ENCODE measurements at regions not wholly inside any gene's neighbourhood (a gene's known extent, or its start where the extent isn't known, plus 50 kb on each side); places are given as distances from the start of the nearest gene placed in this dataset.

DNA sequence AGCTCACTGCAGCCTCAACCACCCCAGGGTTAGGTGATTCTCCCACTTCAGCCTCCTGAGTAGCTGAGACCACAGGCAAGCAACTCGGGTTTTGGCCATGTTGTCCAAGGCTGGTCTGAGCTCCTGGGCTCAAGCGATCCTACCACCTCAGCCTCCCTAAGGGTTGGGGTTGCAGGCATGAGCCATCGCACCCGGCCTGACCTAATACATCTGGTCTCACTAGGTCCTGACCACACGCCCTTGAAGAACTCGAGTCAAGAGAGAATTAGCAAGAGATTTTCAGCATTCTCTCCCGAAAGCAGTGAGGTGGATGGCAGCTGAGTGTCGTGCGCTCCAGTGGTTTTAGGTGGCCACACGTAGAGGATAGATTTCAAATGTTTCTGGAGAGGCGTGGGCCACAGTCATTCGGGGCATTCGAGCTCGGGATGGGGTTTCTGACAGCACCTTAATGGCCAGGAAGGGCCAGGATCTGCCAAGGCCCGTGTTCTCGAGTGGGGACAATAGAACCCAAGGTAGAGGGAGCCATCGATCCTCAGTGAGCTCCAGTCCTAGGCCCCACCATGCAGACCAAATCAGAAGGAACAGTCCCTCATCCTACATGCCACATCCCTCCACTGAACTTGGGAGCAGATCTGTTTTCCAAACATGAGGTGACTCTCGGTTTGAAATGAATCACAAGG is 193.1 kb downstream of the ALG10 start:
- H3K4me1 ChIP-seq: no peaks in the 10 kb centered on the region
- no peaks in the 10 kb centered on the region for H3K9me3 Mint-ChIP-seq (ENCODE audit: unreplicated experiment)
- TF ChIP-seq, protein P1, sequence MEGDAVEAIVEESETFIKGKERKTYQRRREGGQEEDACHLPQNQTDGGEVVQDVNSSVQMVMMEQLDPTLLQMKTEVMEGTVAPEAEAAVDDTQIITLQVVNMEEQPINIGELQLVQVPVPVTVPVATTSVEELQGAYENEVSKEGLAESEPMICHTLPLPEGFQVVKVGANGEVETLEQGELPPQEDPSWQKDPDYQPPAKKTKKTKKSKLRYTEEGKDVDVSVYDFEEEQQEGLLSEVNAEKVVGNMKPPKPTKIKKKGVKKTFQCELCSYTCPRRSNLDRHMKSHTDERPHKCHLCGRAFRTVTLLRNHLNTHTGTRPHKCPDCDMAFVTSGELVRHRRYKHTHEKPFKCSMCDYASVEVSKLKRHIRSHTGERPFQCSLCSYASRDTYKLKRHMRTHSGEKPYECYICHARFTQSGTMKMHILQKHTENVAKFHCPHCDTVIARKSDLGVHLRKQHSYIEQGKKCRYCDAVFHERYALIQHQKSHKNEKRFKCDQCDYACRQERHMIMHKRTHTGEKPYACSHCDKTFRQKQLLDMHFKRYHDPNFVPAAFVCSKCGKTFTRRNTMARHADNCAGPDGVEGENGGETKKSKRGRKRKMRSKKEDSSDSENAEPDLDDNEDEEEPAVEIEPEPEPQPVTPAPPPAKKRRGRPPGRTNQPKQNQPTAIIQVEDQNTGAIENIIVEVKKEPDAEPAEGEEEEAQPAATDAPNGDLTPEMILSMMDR (IDR thresholded peaks at IDR 0.05; ENCODE audit: insufficient read depth in 1 of 2, low read depth in 1 of 2, low read length in 1 of 2, severe bottlenecking in 1 of 2, unreplicated experiment in 1 of 2): no peak
- intact Hi-C loops (cut with micrococcal nuclease; ENCODE audit: unreplicated experiment): no loop called here
- no peak overlapping the region for H3K4me3 ChIP-seq (ENCODE audit: low read depth, low read length)
- no peak for DNase-seq
- H3K36me3 Mint-ChIP-seq (ENCODE audit: insufficient read depth, unreplicated experiment): no peaks in the 10 kb centered on the region
- H3K9me3 ChIP-seq: peaks cover 7% of the 10 kb centered on the region
- peaks cover 12% of the 10 kb centered on the region for H3K27me3 Mint-ChIP-seq (ENCODE audit: insufficient read depth, unreplicated experiment)
- no peaks in the 10 kb centered on the region for H3K4me1 Mint-ChIP-seq (ENCODE audit: low read depth, unreplicated experiment)
- ChIA-PET CTCF (interaction anchor here (1.2 kb wide), 1 partner anchor 93 kb away, joined by 3 read pairs; no protein-coding TSS in a partner anchor), POLR2A (no interaction called here)
- H3K4me3 Mint-ChIP-seq (ENCODE audit: unreplicated experiment): no peak overlapping the region
- H3K27ac Mint-ChIP-seq (ENCODE audit: unreplicated experiment): no peak overlapping the region
- no peaks in the 10 kb centered on the region for H3K27me3 ChIP-seq (replicated peaks; ENCODE audit: control insufficient read depth, insufficient read depth, low read length)
- H3K36me3 ChIP-seq (ENCODE audit: control insufficient read depth, insufficient read depth, low read length): no peaks in the 10 kb centered on the region
- BruUV-seq (replicated peaks): no TSS peak

DNA sequence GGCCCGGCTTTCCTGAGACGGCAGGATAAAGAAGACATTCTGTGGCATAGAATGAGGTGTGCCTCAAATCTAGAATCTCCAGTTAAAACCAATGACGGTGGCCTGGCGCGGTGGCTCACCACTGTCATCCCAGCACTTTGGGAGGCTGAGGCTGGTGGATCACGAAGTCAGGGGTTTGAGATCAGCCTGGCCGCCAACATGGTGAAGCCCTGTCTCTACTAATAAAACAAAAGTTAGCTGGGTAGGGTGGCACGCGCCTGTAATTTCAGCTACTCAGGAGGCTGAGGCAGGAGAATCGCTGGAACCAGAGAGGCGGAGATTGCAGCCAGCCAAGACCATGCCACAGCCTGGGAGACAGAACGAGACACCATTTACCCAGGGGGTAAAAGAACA is 193.6 kb downstream of the ALG10 start:
- H3K36me3 ChIP-seq (ENCODE audit: control insufficient read depth, insufficient read depth, low read length): no peaks in the 10 kb centered on the region
- no peak overlapping the region for H3K4me3 ChIP-seq (ENCODE audit: low read depth, low read length)
- H3K4me3 Mint-ChIP-seq (ENCODE audit: unreplicated experiment): no peak overlapping the region
- H3K9me3 ChIP-seq: peaks cover 2% of the 10 kb centered on the region; the same call in 1 of the 2 replicates
- H3K27me3 ChIP-seq (replicated peaks; ENCODE audit: control insufficient read depth, insufficient read depth, low read length): no peaks in the 10 kb centered on the region
- ChIA-PET CTCF (interaction anchor here (0.6 to 1.2 kb wide), 2 partner anchors 90 to 93 kb away, joined by 3 read pairs; no protein-coding TSS in a partner anchor), POLR2A (no interaction called here)
- no TSS peak for BruUV-seq (replicated peaks)
- peaks cover 12% of the 10 kb centered on the region for H3K27me3 Mint-ChIP-seq (ENCODE audit: insufficient read depth, unreplicated experiment)
- no peak overlapping the region for H3K27ac Mint-ChIP-seq (ENCODE audit: unreplicated experiment)
- no peaks in the 10 kb centered on the region for H3K4me1 Mint-ChIP-seq (ENCODE audit: low read depth, unreplicated experiment)
- intact Hi-C loops (cut with micrococcal nuclease; ENCODE audit: unreplicated experiment): no loop called here
- no peaks in the 10 kb centered on the region for H3K4me1 ChIP-seq
- TF ChIP-seq, protein P1 (IDR thresholded peaks at IDR 0.05; ENCODE audit: insufficient read depth in 1 of 2, low read depth in 1 of 2, low read length in 1 of 2, severe bottlenecking in 1 of 2, unreplicated experiment in 1 of 2): no peak
- no peaks in the 10 kb centered on the region for H3K9me3 Mint-ChIP-seq (ENCODE audit: unreplicated experiment)
- no peak for DNase-seq
- no peaks in the 10 kb centered on the region for H3K36me3 Mint-ChIP-seq (ENCODE audit: insufficient read depth, unreplicated experiment)

DNA sequence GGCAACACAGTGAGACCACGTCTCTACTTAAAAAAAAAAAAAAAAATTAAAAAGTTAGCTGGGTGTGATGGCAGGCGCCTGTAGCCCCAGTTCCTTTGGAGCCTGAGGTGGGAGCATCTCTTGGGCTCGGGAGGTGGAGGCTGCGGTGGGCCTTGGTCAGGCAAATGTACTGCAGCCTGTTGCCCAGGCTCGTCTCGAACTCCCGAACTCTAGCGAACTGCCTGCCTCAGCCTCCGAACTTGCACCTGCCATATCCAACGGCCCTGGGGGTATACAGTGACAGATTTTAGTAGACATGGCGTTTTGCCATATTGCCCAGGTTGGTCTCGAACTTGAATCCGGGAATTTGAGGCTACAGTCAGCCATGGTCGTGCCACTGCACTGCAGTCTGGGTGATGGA is 195.4 kb downstream of the ALG10 start:
- no peaks in the 10 kb centered on the region for H3K9me3 ChIP-seq
- POLR2A ChIA-PET: no interaction called here
- BruUV-seq (replicated peaks): no TSS peak
- no peaks in the 10 kb centered on the region; the same call in 1 of the 2 replicates for H3K27me3 ChIP-seq (replicated peaks; ENCODE audit: control insufficient read depth, insufficient read depth, low read length)
- no peak overlapping the region for H3K4me3 Mint-ChIP-seq (ENCODE audit: unreplicated experiment)
- TF ChIP-seq, protein P1 (IDR thresholded peaks at IDR 0.05; ENCODE audit: insufficient read depth in 1 of 2, low read depth in 1 of 2, low read length in 1 of 2, severe bottlenecking in 1 of 2, unreplicated experiment in 1 of 2): no peak
- no peaks in the 10 kb centered on the region for H3K4me1 Mint-ChIP-seq (ENCODE audit: low read depth, unreplicated experiment)
- H3K36me3 Mint-ChIP-seq (ENCODE audit: insufficient read depth, unreplicated experiment): no peaks in the 10 kb centered on the region
- no peaks in the 10 kb centered on the region for H3K4me1 ChIP-seq
- H3K36me3 ChIP-seq (ENCODE audit: control insufficient read depth, insufficient read depth, low read length): no peaks in the 10 kb centered on the region
- CTCF ChIA-PET: interaction anchor here (0.7 kb wide), 1 partner anchor 23 kb away, joined by 3 read pairs; no protein-coding TSS in a partner anchor
- no peaks in the 10 kb centered on the region for H3K9me3 Mint-ChIP-seq (ENCODE audit: unreplicated experiment)
- DNase-seq: no peak
- H3K27ac Mint-ChIP-seq (ENCODE audit: unreplicated experiment): no peak overlapping the region
- intact Hi-C loops (cut with micrococcal nuclease; ENCODE audit: unreplicated experiment): loop anchor here (1.0 kb wide), 4 partner anchors 31 to 408 kb away; no protein-coding TSS in a partner anchor
- no peak overlapping the region for H3K4me3 ChIP-seq (ENCODE audit: low read depth, low read length)
- H3K27me3 Mint-ChIP-seq (ENCODE audit: insufficient read depth, unreplicated experiment): peaks cover 12% of the 10 kb centered on the region
